K562 (cell line): ENCODE measurements at regions not wholly inside any gene's neighbourhood (a gene's known extent, or its start where the extent isn't known, plus 50 kb on each side); places are given as distances from the start of the nearest gene placed in this dataset.

Experiments
- ARNT ChIP-seq, 2 experiments: fragments of 450-650 bp; IDR thresholded peaks; 2 replicates each; pipeline ENCODE4 v1.6.1; 2016; ENCODE audit warnings: mild to moderate bottlenecking in 1 of 2
- BRD4 ChIP-seq: fragments of 200-600 bp; sonication (generic); IDR thresholded peaks from 2 replicates; pipeline ENCODE4 v1.6.1; 2017; ENCODE audit warnings: inconsistent platforms
- CBX2 ChIP-seq: fragments of 200-600 bp; sonication (generic); IDR thresholded peaks from one replicate; pipeline ENCODE4 v1.6.1; 2012; ENCODE audit warnings: mild to moderate bottlenecking, low read length, inconsistent platforms; ENCODE audit not compliant: insufficient read depth, poor library complexity, severe bottlenecking
- CREB1 ChIP-seq, 2 experiments: sonication (generic) in 1 of 2; formaldehyde crosslinking in 1 of 2; IDR thresholded peaks; 2 replicates each; pipeline versions ENCODE4 v1.6.1 to v1.8.0; 2012 to 2022; ENCODE audit warnings: inconsistent platforms in 1 of 2, mild to moderate bottlenecking in 1 of 2, missing genetic modification reagents in 1 of 2, moderate library complexity in 1 of 2
- CXXC5 ChIP-seq: fragments of 250-450 bp; sonication (Bioruptor Pico); IDR thresholded peaks from 2 replicates; pipeline ENCODE4 v1.8.0; 2022; ENCODE audit warnings: inconsistent platforms, mild to moderate bottlenecking, moderate library complexity
- FOSL1 ChIP-seq: fragments of 200-800 bp; sonication (Bioruptor generic); conservative IDR thresholded peaks from 2 replicates; pipeline ENCODE4 v1.6.1; 2016; ENCODE audit warnings: missing genetic modification characterization, missing compliant biosample characterization
- MCM2 ChIP-seq: fragments of 450-650 bp; IDR thresholded peaks from 2 replicates; pipeline ENCODE4 v1.6.1; 2017; ENCODE audit warnings: low read depth, mild to moderate bottlenecking
- MEF2A ChIP-seq: IDR thresholded peaks from 2 replicates; pipeline ENCODE4 v1.6.1; 2011; ENCODE audit warnings: low read depth, mild to moderate bottlenecking, low read length, moderate library complexity; ENCODE audit not compliant: control insufficient read depth
- MEIS2 ChIP-seq: fragments of 450-650 bp; IDR thresholded peaks from 2 replicates; pipeline ENCODE4 v1.6.1; 2014; ENCODE audit warnings: mild to moderate bottlenecking; ENCODE audit not compliant: partially characterized antibody
- RBM39 ChIP-seq: fragments of 200-400 bp; formaldehyde crosslinking; optimal IDR thresholded peaks from 2 replicates; pipeline ENCODE3; 2018; ENCODE audit warnings: low read depth, low read length
- SIN3B ChIP-seq: fragments of 450-650 bp; IDR thresholded peaks from 2 replicates; pipeline ENCODE4 v1.6.1; 2017; ENCODE audit warnings: low read depth, mild to moderate bottlenecking, moderate library complexity
- TSC22D4 ChIP-seq: fragments of 450-650 bp; IDR thresholded peaks from 2 replicates; pipeline ENCODE4 v1.6.1; 2016; ENCODE audit warnings: missing genetic modification characterization, missing biosample characterization, control low read depth
- ZNF232 ChIP-seq: sonication (generic); formaldehyde crosslinking; IDR thresholded peaks from 2 replicates; pipeline ENCODE4 v1.8.0; 2022; ENCODE audit warnings: mild to moderate bottlenecking, missing genetic modification reagents
- ZNF561 ChIP-seq: fragments of 450-650 bp; formaldehyde crosslinking; conservative IDR thresholded peaks from 2 replicates; pipeline ENCODE4 v1.4.0; 2020; ENCODE audit warnings: mild to moderate bottlenecking, moderate library complexity
- TF ChIP-seq, protein P1 (sequence below): fragments of 450-650 bp; IDR thresholded peaks from 2 replicates; pipeline ENCODE4 v1.6.1; 2016; ENCODE audit warnings: low read depth, mild to moderate bottlenecking, moderate library complexity
- TF ChIP-seq, protein P2 (sequence below): fragments of 450-650 bp; IDR thresholded peaks from 2 replicates; pipeline ENCODE4 v1.6.1; 2018; ENCODE audit not compliant: partially characterized antibody
- TF ChIP-seq, protein P3 (sequence below): IDR thresholded peaks from 2 replicates; pipeline ENCODE4 v1.6.1; 2011; ENCODE audit not compliant: insufficient read length; ENCODE audit errors: extremely low read depth
- TF ChIP-seq, protein P4 (sequence below): fragments of 450-650 bp; conservative IDR thresholded peaks from 2 replicates; pipeline ENCODE4 v1.6.1; 2016; ENCODE audit warnings: missing genetic modification characterization, low read depth, mild to moderate bottlenecking, control low read depth, missing compliant biosample characterization
- TF ChIP-seq, protein P5 (sequence below): sonication (generic); formaldehyde crosslinking; IDR thresholded peaks from 2 replicates; pipeline ENCODE4 v1.8.0; 2022; ENCODE audit warnings: mild to moderate bottlenecking, missing genetic modification reagents, borderline replicate concordance

DNA sequence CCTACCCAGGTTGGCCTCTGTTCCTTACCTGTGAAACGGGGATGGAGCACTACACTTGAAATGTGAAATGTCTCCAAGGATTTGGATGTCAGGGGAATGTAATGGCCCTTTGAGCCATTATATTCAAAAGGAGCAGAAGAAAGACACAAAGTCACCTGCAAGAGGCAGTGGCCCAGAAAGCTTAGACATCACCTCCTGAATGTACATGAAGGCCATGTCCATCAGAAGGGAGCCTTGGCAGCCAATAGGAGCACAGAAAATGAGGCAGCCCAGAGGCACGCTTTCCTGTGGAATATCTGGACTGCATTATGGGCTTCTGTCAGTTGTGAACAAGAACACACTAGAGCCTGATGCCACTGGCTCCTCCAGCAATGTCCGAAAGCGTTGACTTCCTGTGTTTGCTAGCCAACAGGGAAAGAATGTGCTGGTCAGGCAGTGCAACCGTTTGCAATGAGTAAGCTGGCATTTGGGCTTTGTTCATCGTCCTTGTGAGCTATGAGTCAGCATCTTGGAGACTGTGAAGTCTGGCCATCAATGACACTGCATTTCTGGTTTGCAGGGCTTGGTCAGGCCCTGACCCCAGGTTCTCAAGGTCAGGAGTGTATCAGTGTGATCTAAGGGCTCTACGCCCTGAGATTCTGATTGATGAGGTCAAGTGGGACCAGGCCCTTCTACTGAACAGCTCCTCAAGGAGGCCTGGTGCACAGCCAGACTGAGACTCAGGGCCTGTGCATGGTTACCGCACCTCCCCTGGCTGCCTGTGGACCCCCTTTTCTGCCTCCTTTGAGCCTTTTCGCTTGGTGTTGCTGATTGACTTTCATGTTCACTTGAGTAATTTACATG lies 222.4 kb downstream of the RPS24 start (continued):
- TF ChIP-seq, protein P1, sequence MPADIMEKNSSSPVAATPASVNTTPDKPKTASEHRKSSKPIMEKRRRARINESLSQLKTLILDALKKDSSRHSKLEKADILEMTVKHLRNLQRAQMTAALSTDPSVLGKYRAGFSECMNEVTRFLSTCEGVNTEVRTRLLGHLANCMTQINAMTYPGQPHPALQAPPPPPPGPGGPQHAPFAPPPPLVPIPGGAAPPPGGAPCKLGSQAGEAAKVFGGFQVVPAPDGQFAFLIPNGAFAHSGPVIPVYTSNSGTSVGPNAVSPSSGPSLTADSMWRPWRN = 0 out of 2 replicates have a peak, but pooled peaks have one; percentile 19
- no peak for TF ChIP-seq ZNF561 (CRISPR knock-in tag)
- peak; percentile 82 for TF ChIP-seq MEIS2
- TF ChIP-seq, protein P2, sequence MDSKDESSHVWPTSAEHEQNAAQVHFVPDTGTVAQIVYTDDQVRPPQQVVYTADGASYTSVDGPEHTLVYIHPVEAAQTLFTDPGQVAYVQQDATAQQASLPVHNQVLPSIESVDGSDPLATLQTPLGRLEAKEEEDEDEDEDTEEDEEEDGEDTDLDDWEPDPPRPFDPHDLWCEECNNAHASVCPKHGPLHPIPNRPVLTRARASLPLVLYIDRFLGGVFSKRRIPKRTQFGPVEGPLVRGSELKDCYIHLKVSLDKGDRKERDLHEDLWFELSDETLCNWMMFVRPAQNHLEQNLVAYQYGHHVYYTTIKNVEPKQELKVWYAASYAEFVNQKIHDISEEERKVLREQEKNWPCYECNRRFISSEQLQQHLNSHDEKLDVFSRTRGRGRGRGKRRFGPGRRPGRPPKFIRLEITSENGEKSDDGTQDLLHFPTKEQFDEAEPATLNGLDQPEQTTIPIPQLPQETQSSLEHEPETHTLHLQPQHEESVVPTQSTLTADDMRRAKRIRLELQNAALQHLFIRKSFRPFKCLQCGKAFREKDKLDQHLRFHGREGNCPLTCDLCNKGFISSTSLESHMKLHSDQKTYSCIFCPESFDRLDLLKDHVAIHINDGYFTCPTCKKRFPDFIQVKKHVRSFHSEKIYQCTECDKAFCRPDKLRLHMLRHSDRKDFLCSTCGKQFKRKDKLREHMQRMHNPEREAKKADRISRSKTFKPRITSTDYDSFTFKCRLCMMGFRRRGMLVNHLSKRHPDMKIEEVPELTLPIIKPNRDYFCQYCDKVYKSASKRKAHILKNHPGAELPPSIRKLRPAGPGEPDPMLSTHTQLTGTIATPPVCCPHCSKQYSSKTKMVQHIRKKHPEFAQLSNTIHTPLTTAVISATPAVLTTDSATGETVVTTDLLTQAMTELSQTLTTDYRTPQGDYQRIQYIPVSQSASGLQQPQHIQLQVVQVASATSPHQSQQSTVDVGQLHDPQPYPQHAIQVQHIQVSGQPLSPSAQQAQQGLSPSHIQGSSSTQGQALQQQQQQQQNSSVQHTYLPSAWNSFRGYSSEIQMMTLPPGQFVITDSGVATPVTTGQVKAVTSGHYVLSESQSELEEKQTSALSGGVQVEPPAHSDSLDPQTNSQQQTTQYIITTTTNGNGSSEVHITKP = no peak
- no peak for TF ChIP-seq SIN3B
- TF ChIP-seq, protein P3, sequence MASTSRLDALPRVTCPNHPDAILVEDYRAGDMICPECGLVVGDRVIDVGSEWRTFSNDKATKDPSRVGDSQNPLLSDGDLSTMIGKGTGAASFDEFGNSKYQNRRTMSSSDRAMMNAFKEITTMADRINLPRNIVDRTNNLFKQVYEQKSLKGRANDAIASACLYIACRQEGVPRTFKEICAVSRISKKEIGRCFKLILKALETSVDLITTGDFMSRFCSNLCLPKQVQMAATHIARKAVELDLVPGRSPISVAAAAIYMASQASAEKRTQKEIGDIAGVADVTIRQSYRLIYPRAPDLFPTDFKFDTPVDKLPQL = no peak
- TF ChIP-seq CREB1 (IDR thresholded peaks at IDR 0.05) = no peak
- TF ChIP-seq CREB1 (CRISPR knock-in tag; IDR thresholded peaks at IDR 0.05) = no peak
- peak; percentile 99 for TF ChIP-seq FOSL1 (tag)
- no peak for TF ChIP-seq MCM2
- no peak for TF ChIP-seq BRD4
- TF ChIP-seq CXXC5 (CRISPR knock-in tag) = peak; percentile 62
- TF ChIP-seq, protein P4, sequence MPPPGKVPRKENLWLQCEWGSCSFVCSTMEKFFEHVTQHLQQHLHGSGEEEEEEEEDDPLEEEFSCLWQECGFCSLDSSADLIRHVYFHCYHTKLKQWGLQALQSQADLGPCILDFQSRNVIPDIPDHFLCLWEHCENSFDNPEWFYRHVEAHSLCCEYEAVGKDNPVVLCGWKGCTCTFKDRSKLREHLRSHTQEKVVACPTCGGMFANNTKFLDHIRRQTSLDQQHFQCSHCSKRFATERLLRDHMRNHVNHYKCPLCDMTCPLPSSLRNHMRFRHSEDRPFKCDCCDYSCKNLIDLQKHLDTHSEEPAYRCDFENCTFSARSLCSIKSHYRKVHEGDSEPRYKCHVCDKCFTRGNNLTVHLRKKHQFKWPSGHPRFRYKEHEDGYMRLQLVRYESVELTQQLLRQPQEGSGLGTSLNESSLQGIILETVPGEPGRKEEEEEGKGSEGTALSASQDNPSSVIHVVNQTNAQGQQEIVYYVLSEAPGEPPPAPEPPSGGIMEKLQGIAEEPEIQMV (tag) = peak; percentile 14; the same call in 1 of the 2 replicates
- TF ChIP-seq, protein P5, sequence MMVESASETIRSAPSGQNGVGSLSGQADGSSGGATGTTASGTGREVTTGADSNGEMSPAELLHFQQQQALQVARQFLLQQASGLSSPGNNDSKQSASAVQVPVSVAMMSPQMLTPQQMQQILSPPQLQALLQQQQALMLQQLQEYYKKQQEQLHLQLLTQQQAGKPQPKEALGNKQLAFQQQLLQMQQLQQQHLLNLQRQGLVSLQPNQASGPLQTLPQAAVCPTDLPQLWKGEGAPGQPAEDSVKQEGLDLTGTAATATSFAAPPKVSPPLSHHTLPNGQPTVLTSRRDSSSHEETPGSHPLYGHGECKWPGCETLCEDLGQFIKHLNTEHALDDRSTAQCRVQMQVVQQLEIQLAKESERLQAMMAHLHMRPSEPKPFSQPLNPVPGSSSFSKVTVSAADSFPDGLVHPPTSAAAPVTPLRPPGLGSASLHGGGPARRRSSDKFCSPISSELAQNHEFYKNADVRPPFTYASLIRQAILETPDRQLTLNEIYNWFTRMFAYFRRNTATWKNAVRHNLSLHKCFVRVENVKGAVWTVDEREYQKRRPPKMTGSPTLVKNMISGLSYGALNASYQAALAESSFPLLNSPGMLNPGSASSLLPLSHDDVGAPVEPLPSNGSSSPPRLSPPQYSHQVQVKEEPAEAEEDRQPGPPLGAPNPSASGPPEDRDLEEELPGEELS (CRISPR knock-in tag) = no peak
- no peak for TF ChIP-seq ZNF232 (CRISPR knock-in tag)
- no peak for TF ChIP-seq MEF2A
- TF ChIP-seq TSC22D4 = no peak
- peak in 1 of 2 experiments; percentile 48; a peak in 1 of 4 replicates for TF ChIP-seq ARNT (IDR thresholded peaks at IDR 0.05)
- TF ChIP-seq RBM39 = no peak
- TF ChIP-seq CBX2 = no peak
